ENCODE measurements at regions not wholly inside any gene's neighbourhood (a gene's known extent, or its start where the extent isn't known, plus 50 kb on each side); places are given as distances from the start of the nearest gene placed in this dataset.

DNA sequence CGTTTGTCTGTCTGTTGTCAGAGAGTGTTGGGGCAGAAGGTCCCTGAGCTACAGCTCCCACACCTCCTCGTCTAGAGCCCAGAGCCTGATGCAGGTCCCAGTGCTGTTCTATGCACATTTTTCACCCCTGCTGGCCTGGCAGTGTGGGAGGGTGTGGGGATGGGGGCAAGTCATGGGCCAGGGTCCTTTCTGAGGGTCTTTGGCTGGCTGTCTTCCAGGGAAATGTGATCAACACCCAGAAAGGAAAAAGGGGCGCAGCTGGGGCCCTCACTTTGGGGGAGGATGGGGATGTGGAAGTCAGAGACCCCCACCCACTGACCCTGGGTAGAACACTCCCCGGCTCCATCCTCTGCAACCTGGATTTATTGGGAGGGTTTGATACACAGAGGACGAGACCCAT lies 50.0 kb upstream of the ZNF716 start:
- TF ChIP-seq, protein P1, sequence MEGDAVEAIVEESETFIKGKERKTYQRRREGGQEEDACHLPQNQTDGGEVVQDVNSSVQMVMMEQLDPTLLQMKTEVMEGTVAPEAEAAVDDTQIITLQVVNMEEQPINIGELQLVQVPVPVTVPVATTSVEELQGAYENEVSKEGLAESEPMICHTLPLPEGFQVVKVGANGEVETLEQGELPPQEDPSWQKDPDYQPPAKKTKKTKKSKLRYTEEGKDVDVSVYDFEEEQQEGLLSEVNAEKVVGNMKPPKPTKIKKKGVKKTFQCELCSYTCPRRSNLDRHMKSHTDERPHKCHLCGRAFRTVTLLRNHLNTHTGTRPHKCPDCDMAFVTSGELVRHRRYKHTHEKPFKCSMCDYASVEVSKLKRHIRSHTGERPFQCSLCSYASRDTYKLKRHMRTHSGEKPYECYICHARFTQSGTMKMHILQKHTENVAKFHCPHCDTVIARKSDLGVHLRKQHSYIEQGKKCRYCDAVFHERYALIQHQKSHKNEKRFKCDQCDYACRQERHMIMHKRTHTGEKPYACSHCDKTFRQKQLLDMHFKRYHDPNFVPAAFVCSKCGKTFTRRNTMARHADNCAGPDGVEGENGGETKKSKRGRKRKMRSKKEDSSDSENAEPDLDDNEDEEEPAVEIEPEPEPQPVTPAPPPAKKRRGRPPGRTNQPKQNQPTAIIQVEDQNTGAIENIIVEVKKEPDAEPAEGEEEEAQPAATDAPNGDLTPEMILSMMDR (conservative IDR thresholded peaks at IDR 0.05; ENCODE audit: low read length): no peak
- no peak for TF ChIP-seq EZH2phosphoT487 (IDR thresholded peaks at IDR 0.05; ENCODE audit: borderline replicate concordance, low read depth, low read length)

All from OCI-LY7 (cell line).